ENCODE measurements at regions not wholly inside any gene's neighbourhood (a gene's known extent, or its start where the extent isn't known, plus 50 kb on each side); places are given as distances from the start of the nearest gene placed in this dataset.
"Not testable (repeated sequence)": the region's sequence is repeated elsewhere in the genome, so short reads cannot be mapped to it uniquely, and the experiment has no call there.

DNA sequence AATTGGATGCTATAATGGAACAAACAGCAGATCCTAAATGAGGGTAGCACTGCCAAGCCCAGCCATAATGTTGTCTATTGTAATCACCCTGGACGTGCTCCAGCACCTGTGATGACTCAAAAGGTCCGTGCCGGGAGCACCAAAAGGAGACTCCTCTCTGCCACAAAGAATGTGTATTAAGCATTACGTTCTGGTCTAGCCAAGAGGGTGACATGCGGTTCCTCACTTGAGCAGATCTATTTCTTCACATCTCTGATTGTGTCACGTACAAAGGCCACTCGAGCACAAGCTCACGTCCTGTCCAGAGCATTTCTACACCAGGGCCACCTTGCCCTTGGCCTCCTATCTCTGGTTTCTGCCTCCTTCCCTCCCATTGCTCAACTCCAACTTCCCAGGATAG is 219.9 kb upstream of the IRS2 start:
- no peak for DNase-seq

- no peak for DNase-seq
These were observed 219.2 kb upstream of the IRS2 start for GRCh38 chr13:110005563-110005962.

- no peak for DNase-seq
These were observed 218.4 kb upstream of the IRS2 start for GRCh38 chr13:110004814-110005213.

DNA sequence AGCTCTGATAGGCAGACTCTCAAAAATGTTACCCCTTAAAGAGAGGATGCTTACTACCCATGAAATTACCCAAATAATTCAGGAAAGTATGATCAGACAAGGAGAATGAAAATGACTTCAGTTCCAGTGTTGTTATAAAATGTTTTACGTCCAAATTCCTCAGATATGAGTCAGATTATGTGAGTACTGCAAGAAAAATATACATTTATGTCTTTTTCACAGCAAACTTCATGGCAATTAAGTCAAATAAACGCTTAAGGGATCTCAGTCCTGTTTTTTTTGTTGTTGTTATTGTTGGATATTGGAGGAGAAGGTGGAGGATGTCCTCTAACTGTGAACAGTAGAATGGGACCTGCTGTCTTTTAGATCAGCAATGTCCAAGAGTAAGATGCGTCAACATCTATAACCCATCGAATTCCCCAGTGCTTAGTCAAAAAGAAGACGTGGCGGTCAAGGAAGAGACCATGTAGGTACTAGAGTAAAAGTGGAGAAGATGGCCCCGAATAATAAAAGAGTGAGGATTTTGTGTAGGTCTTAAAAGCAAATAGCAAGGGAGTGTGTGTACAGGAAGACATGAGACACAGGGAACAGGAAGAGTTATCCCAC is 215.4 kb upstream of the IRS2 start:
- DNase-seq = no peak

DNA sequence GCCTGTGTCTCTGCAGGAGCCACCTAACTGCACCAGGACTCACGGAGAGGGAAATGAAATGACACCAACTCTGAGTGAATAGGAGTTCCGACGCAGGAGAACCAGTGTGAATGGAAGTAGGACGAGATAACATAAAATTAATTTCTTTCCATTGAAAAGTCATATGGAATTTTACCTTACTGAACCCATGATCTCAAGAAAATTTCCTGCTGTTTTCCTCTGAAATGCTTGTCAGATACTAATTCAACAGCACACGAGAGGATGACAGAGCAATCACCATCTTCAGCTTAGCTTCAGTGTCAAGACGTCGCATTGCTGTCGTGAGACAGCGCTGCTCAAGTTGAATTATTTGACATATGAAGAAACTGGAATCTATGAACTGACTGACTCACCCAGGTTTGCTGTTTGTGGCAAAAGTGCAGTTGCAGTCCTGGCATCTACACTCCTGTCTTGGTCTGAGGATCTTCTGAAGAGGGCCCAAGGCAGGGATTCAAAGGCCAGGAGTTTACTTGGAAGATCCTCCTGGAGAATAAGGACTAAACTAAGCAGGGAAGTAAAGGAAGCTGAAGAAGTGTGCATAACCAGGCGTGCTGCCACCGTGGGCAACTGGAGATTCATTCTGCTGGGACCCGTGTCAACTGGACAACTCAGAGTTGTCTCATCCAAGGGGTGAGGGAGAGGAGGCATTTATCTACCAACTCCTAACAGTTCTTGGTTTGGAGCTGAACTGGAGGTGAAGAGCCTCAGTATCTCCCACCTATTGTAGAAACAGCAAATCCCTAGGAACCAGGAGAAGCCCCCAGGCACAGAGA is 214.4 kb upstream of the IRS2 start:
- no peak for DNase-seq

GRCh38 chr13:109999659-110000533 is 213.5 kb upstream of the IRS2 start:
- DNase-seq = no peak

DNA sequence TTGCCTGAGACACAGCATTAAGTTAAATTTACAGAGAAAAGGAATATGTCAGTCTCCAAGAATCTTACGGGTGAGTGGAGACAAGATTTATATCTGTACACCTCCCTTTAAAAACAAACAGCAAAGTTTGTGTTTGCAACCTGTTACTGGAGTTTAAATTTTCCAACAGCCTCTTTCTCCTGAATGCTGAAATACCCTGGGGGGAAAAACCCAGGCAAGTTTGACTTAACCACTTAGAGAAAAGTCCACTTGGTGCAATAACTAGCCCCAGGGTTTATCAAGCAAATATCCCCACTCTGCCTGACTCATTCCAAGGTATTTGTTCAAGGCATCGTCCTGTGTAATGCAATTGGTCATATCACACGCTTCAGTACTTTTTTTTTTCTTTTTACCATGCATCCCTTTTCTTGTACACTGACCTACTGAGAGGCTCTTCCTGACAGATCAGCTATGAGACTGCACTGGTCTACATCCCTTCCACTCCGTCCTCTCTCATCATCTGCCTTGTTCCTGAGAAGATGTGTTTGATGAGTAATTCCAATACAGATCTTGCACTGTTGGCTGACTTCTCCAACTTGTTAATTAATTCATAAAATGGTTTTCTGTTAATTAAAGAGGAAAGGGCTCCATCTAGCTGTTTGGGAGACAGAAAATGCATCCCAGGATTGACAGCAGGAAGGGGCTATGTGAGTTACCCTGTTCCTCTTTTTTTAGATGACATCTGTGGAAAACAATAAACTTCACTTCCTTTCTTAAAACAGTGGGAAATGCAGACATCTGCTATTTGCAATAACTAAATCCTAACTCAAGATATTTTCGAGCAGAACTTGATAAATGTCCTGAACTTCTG is 212.5 kb upstream of the IRS2 start:
- no peak for DNase-seq

DNA sequence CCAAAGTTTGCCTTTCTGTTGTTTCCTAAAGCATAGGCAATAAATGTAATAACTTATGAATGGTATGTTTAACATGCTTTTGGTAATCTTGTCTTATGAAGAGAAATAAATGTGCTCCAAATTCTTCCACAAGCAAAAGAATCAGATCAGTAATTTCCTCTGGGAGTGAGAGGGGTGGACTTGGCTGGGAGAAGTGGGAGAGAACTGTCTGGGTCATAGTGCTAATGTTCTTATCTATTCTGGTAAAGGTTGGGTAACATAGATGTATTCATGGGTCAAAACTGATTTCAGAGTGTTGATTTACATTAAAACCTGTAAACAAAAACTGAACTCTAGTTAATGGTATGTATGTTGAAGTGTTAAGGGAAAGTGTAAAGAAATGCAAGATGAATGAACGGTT is 211.7 kb upstream of the IRS2 start:
- DNase-seq = no peak

GRCh38 chr13:109997056-109997595 is 210.7 kb upstream of the IRS2 start:
- not testable (repeated sequence) for DNase-seq

DNA sequence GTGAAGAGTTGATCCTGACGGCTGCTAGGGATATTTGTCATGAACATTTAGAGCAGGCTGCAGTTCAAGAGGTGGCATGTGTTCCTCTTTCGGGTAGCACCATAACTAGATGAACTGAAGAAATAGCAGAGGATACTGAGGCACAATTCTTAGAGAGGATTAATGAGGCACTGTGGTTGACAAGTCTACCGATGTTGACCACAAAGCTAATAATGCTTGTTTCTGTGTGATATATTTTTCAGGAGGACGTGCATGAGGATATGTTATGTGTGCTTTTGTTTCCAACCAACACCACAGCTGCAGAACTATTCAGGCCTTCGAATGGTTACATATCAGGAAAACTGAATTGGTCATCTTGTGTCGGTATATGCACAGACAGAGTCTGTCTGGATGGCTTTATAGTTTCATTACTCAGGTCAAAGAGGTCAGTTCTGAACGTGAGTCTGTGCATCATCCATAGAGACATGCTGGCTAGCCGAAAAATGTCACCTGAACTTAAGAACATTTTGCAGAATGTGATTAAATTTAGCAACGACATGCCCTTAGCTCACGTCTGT is 210.1 kb upstream of the IRS2 start:
- no peak for DNase-seq

- no peak for DNase-seq
These were observed 209.2 kb upstream of the IRS2 start for GRCh38 chr13:109995578-109995977.

- DNase-seq = no peak
These were observed 203.9 kb upstream of the IRS2 start for GRCh38 chr13:109990296-109990695.

DNA sequence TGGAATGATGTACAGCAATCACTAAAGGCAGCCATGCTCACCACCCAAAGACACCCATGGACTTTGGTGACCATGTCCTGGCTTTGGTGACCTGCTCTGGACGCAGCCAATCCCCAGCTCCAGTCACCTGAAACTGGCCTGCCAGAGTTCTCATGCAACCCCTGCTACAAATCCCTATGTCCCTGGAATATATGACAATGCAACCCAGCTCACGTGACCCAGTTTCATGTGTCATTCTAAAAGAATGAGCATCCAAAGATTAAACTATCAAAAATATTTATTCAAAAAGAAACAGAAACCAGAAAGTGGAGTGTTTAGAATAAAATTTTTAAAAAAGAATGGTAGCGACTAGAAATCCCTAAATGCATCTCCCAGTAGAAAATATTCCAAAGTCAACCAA is 203.3 kb upstream of the IRS2 start:
- DNase-seq = no peak

- no peak for DNase-seq
These were observed 202.8 kb upstream of the IRS2 start for GRCh38 chr13:109989155-109989554.

DNA sequence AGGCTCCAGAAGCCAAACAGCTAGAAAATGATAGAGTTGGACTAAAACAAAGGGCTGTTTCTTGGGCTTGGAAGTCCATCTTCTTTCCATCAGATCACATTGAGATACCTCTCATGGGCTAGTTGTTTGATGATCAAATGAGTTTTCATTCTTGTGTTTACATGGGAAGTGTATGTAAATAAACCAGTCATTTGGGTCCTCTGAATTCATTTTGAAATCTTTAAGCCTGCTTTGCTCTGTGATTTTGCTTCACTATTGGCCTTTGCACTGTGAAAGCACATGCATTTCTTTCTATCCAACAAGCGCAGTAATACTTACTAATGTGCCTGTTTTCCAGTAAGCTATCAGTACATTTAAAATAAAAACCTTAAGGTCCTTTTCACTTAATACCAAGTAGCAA is 200.5 kb upstream of the IRS2 start:
- DNase-seq = no peak

- no peak for DNase-seq
These were observed 199.6 kb upstream of the IRS2 start for GRCh38 chr13:109985871-109986450.

DNA sequence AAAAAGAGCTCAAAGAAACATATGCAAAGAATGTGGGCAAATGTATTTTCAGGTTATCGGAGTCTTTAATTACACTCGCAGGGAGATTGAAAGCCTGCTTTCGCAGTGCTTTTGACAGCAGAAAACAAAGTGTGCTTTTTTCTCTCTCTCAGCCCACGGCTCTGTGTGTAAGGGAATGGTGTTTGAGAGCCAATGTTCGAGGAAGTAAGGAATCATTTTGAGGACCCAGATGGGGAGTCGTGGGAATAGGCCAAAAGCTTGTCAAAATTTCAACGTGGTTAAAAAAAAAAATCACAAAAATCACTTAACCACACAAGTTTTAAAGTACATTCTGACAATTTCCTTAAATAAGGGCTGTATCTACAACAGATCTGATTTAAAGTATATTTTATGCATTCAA is 197.1 kb upstream of the IRS2 start:
- no peak for DNase-seq

DNA sequence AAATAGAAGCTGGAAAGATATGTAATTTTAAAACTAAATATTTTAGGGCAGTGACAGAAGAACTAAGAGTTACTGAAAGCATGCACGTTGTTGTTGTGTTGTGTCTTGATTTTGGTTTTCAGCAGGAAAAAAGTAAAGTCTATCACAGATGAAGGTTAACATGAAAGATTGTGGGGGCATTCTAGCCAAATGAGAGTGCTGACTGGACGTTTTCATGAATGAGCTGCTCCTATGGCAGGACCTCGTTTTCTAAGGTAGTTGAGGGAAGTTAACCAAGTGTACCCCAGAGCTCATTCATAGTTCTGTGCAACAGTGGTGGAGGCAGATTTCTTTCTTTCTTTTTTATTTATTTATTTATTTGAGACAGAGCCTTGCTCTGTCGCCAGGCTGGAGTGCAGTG is 194.6 kb upstream of the IRS2 start:
- DNase-seq = no peak

- not testable (repeated sequence) for DNase-seq
These were observed 193.3 kb upstream of the IRS2 start for GRCh38 chr13:109979676-109980075.

DNA sequence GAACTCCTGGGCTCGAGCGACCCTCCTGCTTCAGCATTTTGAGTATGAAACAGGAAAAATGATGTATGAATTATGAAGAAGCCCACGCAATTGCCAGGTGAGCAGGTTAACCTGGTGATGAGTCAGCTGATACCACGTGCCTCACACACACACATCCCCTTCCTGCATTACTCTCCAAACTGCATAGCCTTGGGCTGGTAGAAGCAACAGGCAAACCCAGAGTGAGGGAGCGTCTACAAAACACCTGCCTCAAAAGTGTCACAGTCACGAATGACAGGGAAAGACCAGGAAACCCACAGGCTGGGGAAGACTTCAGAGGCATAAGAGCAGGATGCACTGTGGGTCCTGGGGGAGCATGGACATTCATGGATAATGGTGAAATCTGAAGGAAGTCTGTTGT is 192.8 kb upstream of the IRS2 start:
- DNase-seq = no peak

DNA sequence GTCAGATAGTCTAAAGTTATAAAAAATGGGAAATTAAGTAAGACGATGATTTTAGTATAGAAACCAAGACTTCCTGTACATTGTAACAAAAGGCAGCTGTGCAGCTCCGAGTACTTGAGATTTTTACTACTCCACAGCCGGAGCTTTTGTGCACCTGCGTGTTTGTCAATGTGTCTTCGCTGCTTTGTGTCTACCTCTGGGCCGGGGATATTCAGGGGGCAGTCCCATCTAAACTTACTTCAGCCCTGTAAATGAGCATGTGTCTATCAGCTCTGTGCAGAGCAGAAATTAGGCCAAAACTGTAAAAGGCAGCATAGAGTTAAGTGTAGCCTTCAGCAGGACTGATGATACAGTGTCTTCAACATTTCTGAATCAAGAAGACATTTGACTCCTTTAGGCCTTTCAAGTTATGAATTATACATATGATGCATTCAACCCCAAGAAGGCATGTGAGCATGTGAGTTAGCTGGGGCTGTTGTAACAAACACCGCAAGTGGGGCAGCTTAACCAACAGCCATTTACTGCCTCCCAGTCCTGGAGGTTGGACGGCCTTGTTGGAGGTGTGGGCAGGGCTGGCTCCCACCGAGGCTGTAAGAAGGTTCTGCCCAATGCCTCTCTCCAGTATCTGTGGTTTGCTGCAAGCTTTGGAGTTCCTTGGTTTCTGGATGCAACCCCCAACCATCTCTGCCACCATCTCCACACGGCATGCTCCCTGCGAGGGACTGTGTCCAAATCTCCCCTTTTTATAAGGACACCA is 191.0 kb upstream of the IRS2 start:
- DNase-seq = no peak

Measured in NCI-H2081 treated with DMSO at 0.1 percent for 48 hours (cell line).